ENCODE measurements at regions not wholly inside any gene's neighbourhood (a gene's known extent, or its start where the extent isn't known, plus 50 kb on each side); places are given as distances from the start of the nearest gene placed in this dataset.

- DNase-seq (ENCODE audit: low spot score) = no peak
- Histone ChIP-seq H3K4me1 (ENCODE audit: control insufficient read depth in 4 of 4, insufficient read depth in 4 of 4, low read length in 3 of 4) (no peaks in the 10 kb centered on the region), H3K36me3 (ENCODE audit: control insufficient read depth in 4 of 4, insufficient read depth in 3 of 4, low read depth in 1 of 4, low read length in 3 of 4) (no peaks in the 10 kb centered on the region), H3K27me3 (ENCODE audit: control insufficient read depth in 4 of 4, insufficient read depth in 4 of 4, low read length in 3 of 4) (no peaks in the 10 kb centered on the region), H3K9ac (ENCODE audit: low read depth in 1 of 2, low read length in 2 of 2) (no peak overlapping the region), H3K27ac (ENCODE audit: low read depth in 1 of 2, low read length in 2 of 2) (no peak overlapping the region), H3K4me3 (ENCODE audit: low read depth in 1 of 3, low read length in 3 of 3) (no peak overlapping the region), H3K9me3 (ENCODE audit: control insufficient read depth in 4 of 4, low read length in 3 of 4) (peaks cover 0 to 5% (median 1%) of the 10 kb centered on the region in 4 donors)
- TF ChIP-seq FOXA1 (IDR thresholded peaks at IDR 0.05) (no peak), RAD21 (IDR thresholded peaks at IDR 0.05) (no peak), YY1 (IDR thresholded peaks at IDR 0.05) (no peak), TAF1 (conservative IDR thresholded peaks at IDR 0.05) (no peak), MAX (IDR thresholded peaks at IDR 0.05) (no peak), ATF3 (IDR thresholded peaks at IDR 0.05) (no peak), RXRA (IDR thresholded peaks at IDR 0.05) (no peak), GABPA (IDR thresholded peaks at IDR 0.05 in 1 of 2, conservative IDR thresholded peaks at IDR 0.05 in 1 of 2) (no peak), SP1 (IDR thresholded peaks at IDR 0.05) (no peak), EGR1 (IDR thresholded peaks at IDR 0.05; ENCODE audit: low read depth in 2 of 2) (no peak), REST (IDR thresholded peaks at IDR 0.05) (no peak), CTCF (IDR thresholded peaks at IDR 0.05; ENCODE audit: low read depth, low read length, missing input control) (no peak), FOXA2 (IDR thresholded peaks at IDR 0.05) (no peak), JUND (IDR thresholded peaks at IDR 0.05) (no peak), HNF4A (conservative IDR thresholded peaks at IDR 0.05) (no peak), NR2F2 (IDR thresholded peaks at IDR 0.05) (no peak), HNF4G (IDR thresholded peaks at IDR 0.05) (no peak)
- TF ChIP-seq, protein P1, sequence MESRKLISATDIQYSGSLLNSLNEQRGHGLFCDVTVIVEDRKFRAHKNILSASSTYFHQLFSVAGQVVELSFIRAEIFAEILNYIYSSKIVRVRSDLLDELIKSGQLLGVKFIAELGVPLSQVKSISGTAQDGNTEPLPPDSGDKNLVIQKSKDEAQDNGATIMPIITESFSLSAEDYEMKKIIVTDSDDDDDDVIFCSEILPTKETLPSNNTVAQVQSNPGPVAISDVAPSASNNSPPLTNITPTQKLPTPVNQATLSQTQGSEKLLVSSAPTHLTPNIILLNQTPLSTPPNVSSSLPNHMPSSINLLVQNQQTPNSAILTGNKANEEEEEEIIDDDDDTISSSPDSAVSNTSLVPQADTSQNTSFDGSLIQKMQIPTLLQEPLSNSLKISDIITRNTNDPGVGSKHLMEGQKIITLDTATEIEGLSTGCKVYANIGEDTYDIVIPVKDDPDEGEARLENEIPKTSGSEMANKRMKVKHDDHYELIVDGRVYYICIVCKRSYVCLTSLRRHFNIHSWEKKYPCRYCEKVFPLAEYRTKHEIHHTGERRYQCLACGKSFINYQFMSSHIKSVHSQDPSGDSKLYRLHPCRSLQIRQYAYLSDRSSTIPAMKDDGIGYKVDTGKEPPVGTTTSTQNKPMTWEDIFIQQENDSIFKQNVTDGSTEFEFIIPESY (IDR thresholded peaks at IDR 0.05) = no peak
These were observed 300.7 kb downstream of the NPR3 start for GRCh38 chr5:33011801-33012200.
